ENCODE measurements at regions not wholly inside any gene's neighbourhood (a gene's known extent, or its start where the extent isn't known, plus 50 kb on each side); places are given as distances from the start of the nearest gene placed in this dataset.

GRCh38 chr6:143564484-143565017 lies 53.0 kb upstream of the FUCA2 start:
- CTCF ChIA-PET = interaction anchor here (1.2 kb wide), 1 partner anchor 51 kb away, joined by 4 read pairs; no protein-coding TSS in a partner anchor
- POLR2A ChIA-PET = no interaction called here
- TF ChIP-seq CTCF (IDR thresholded peaks at IDR 0.05) = no peak
- Mint-ChIP-seq H3K27me3 (no peaks in the 10 kb centered on the region), H3K9me3 (no peaks in the 10 kb centered on the region), H3K4me3 (no peak overlapping the region), H3K36me3 (ENCODE audit: low read depth) (no peaks in the 10 kb centered on the region), H3K27ac (no peak overlapping the region), H3K4me1 (ENCODE audit: low read depth) (peaks cover 29% of the 10 kb centered on the region)
- intact Hi-C loops (cut with micrococcal nuclease) = no loop called here
- ATAC-seq (no peak), DNase-seq (no peak)

DNA sequence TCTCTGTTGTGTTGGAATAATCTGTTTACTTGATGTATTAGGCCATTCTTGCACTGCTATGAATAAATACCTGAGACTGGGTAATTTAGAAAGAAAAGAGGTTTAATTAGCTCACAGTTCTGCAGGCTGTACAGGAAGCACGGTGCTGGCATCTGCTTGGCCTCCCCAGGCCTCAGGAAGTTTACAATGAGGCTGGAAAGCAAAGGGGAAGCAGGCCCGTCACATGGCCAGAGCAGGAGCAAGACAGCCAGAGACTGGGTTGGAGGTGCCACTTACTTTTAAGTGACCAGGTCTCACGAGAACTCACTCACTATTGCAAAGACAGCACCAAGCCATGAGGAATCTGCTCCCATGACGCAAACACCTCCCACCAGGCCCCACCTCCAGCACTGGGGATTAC lies 50.6 kb upstream of the FUCA2 start:
- intact Hi-C loops (cut with micrococcal nuclease) = no loop called here
- Mint-ChIP-seq H3K4me1 (ENCODE audit: low read depth) (peaks cover 19% of the 10 kb centered on the region), H3K27ac (no peak overlapping the region), H3K27me3 (no peaks in the 10 kb centered on the region), H3K4me3 (no peak overlapping the region), H3K9me3 (no peaks in the 10 kb centered on the region), H3K36me3 (ENCODE audit: low read depth) (no peaks in the 10 kb centered on the region)
- CTCF ChIA-PET = interaction anchor here (1.4 to 1.5 kb wide), 2 partner anchors 13 kb away, joined by 3 to 8 read pairs; no protein-coding TSS in a partner anchor
- DNase-seq (no peak), ATAC-seq (no peak)
- POLR2A ChIA-PET = no interaction called here
- TF ChIP-seq CTCF (IDR thresholded peaks at IDR 0.05) = no peak

Data from activated CD8-positive, alpha-beta T cell treated with anti-CD3 and anti-CD28 coated beads for 36 hours (primary cell).